Amygdala (tissue), 56 donors: ENCODE measurements at regions not wholly inside any gene's neighbourhood (a gene's known extent, or its start where the extent isn't known, plus 50 kb on each side); places are given as distances from the start of the nearest gene placed in this dataset.
"Not testable (repeated sequence)": the region's sequence is repeated elsewhere in the genome, so short reads cannot be mapped to it uniquely, and the experiment has no call there.

Source experiments
- DNase-seq, 56 donors: peaks; one replicate each; lab custom pipeline; 2025; lab: John Stamatoyannopoulos, UW

GRCh38 chr22:42183461-42184059 is 53.0 kb upstream of the CYP2D6 start:
- DNase-seq: not testable (repeated sequence)

GRCh38 chr22:42180349-42180842 is 49.8 kb upstream of the CYP2D6 start:
- peak in 2 of 56 donors; percentile 5 to 9 for DNase-seq
